H9 (cell line): ENCODE measurements at regions not wholly inside any gene's neighbourhood (a gene's known extent, or its start where the extent isn't known, plus 50 kb on each side); places are given as distances from the start of the nearest gene placed in this dataset.

Experiments
- DNase-seq: peaks from one replicate; pipeline ENCODE4 v3.0.0-alpha.2; 2017
- H2AFZ ChIP-seq: one replicate; pipeline ENCODE4 v1.6.1; 2013; ENCODE audit warnings: mild to moderate bottlenecking, low read length, control low read depth, moderate library complexity
- H2AK5ac ChIP-seq: 2 replicates; pipeline ENCODE4 v1.6.1; 2013; ENCODE audit warnings: low read length, control low read depth, mixed read lengths; ENCODE audit not compliant: insufficient read length
- H2BK120ac ChIP-seq: one replicate; pipeline ENCODE4 v1.6.1; 2013; ENCODE audit warnings: low read depth, mild to moderate bottlenecking, low read length, control low read depth, inconsistent platforms; ENCODE audit not compliant: poor library complexity, severe bottlenecking
- H2BK12ac ChIP-seq: 2 replicates; pipeline ENCODE4 v1.6.1; 2013; ENCODE audit warnings: low read length, control low read depth, mixed read lengths, low read depth; ENCODE audit not compliant: insufficient read length
- H2BK15ac ChIP-seq: 2 replicates; pipeline ENCODE4 v1.6.1; 2013; ENCODE audit warnings: low read depth, low read length, control low read depth
- H2BK20ac ChIP-seq: one replicate; pipeline ENCODE4 v1.6.1; 2013; ENCODE audit warnings: low read depth, mild to moderate bottlenecking, low read length, control low read depth, inconsistent platforms; ENCODE audit not compliant: poor library complexity, severe bottlenecking
- H2BK5ac ChIP-seq: 2 replicates; pipeline ENCODE4 v1.6.1; 2013; ENCODE audit warnings: low read length, control low read depth, mixed read lengths; ENCODE audit not compliant: insufficient read length
- H3K14ac ChIP-seq: 2 replicates; pipeline ENCODE4 v1.6.1; 2013; ENCODE audit warnings: low read length, control low read depth; ENCODE audit not compliant: insufficient read depth
- H3K18ac ChIP-seq: 2 replicates; pipeline ENCODE4 v1.6.1; 2013; ENCODE audit warnings: low read depth, mild to moderate bottlenecking, mixed read lengths, low read length, control low read depth; ENCODE audit not compliant: insufficient read length
- H3K23ac ChIP-seq: 2 replicates; pipeline ENCODE4 v1.6.1; 2013; ENCODE audit warnings: low read length, control low read depth, mixed read lengths, low read depth; ENCODE audit not compliant: insufficient read length
- H3K23me2 ChIP-seq: 2 replicates; pipeline ENCODE4 v1.6.1; 2013; ENCODE audit warnings: low read depth, mild to moderate bottlenecking, mixed read lengths, low read length, control low read depth; ENCODE audit not compliant: insufficient read length, poor library complexity, severe bottlenecking
- H3K27ac ChIP-seq: 2 replicates; pipeline ENCODE4 v1.5.1; 2013; ENCODE audit warnings: low read length, control low read depth, mixed read lengths, low read depth; ENCODE audit not compliant: insufficient read length
- H3K27me3 ChIP-seq: 2 replicates; pipeline ENCODE4 v1.6.1; 2013; ENCODE audit warnings: low read length, control low read depth, inconsistent platforms; ENCODE audit not compliant: insufficient read depth
- H3K4ac ChIP-seq: 2 replicates; pipeline ENCODE4 v1.6.1; 2013; ENCODE audit warnings: low read depth, mild to moderate bottlenecking, control low read depth, inconsistent platforms, low read length, moderate library complexity
- H3K4me1 ChIP-seq: 2 replicates; pipeline ENCODE4 v1.6.1; 2013; ENCODE audit warnings: low read length, control low read depth, inconsistent platforms; ENCODE audit not compliant: insufficient read depth
- H3K4me2 ChIP-seq: 2 replicates; pipeline ENCODE4 v1.6.1; 2013; ENCODE audit warnings: low read length, control low read depth, mixed read lengths; ENCODE audit not compliant: insufficient read length, insufficient read depth
- H3K56ac ChIP-seq: 2 replicates; pipeline ENCODE4 v1.6.1; 2013; ENCODE audit warnings: low read depth, mild to moderate bottlenecking, mixed read lengths, low read length, control low read depth; ENCODE audit not compliant: insufficient read length
- H3K79me1 ChIP-seq: 2 replicates; pipeline ENCODE4 v1.6.1; 2013; ENCODE audit warnings: low read depth, mild to moderate bottlenecking, moderate library complexity, low read length, control low read depth, inconsistent platforms; ENCODE audit not compliant: insufficient read depth, poor library complexity, severe bottlenecking
- H3K79me2 ChIP-seq: 2 replicates; pipeline ENCODE4 v1.6.1; 2013; ENCODE audit warnings: low read length, control low read depth, inconsistent platforms; ENCODE audit not compliant: insufficient read depth
- H3K9ac ChIP-seq: 2 replicates; pipeline ENCODE4 v1.6.1; 2013; ENCODE audit warnings: low read length, control low read depth, mixed read lengths; ENCODE audit not compliant: insufficient read length; ENCODE audit errors: extremely low read depth
- H3K9me3 ChIP-seq: one replicate; pipeline ENCODE4 v1.6.1; 2013; ENCODE audit warnings: low read depth, low read length, inconsistent platforms; ENCODE audit not compliant: control insufficient read depth
- H3T11ph ChIP-seq: one replicate; pipeline ENCODE4 v1.6.1; 2013; ENCODE audit warnings: mild to moderate bottlenecking, low read length, control low read depth, inconsistent platforms
- H4K20me1 ChIP-seq: one replicate; pipeline ENCODE4 v1.6.1; 2013; ENCODE audit not compliant: control insufficient read depth, insufficient read length, insufficient read depth
- H4K5ac ChIP-seq: 2 replicates; pipeline ENCODE4 v1.6.1; 2013; ENCODE audit warnings: low read depth, mild to moderate bottlenecking, mixed read lengths, low read length, control low read depth; ENCODE audit not compliant: insufficient read length
- H4K8ac ChIP-seq: replicated peaks from 2 replicates; pipeline ENCODE4 v1.6.1; 2013; ENCODE audit warnings: low read length, control low read depth, mixed read lengths, low read depth; ENCODE audit not compliant: insufficient read length
- H4K91ac ChIP-seq: 2 replicates; pipeline ENCODE4 v1.6.1; 2013; ENCODE audit warnings: low read depth, mild to moderate bottlenecking, moderate library complexity, mixed read lengths, low read length, control low read depth; ENCODE audit not compliant: insufficient read length
- H3K27ac Mint-ChIP-seq, 3 experiments: 2 replicates in 2 of 3; 3 replicates in 1 of 3; pipeline ENCODE4 v1.8.0; 2020 to 2021; ENCODE audit warnings: mixed read lengths in 3 of 3, mild to moderate bottlenecking in 1 of 3, moderate library complexity in 1 of 3
- H3K27me3 Mint-ChIP-seq: 2 replicates; pipeline ENCODE4 v1.8.0; 2021; ENCODE audit warnings: low read depth, mild to moderate bottlenecking, moderate library complexity, mixed read lengths
- H3K36me3 Mint-ChIP-seq, 3 experiments: 2 replicates in 2 of 3; 3 replicates in 1 of 3; pipeline ENCODE4 v1.8.0; 2020 to 2021; ENCODE audit warnings: low read depth in 3 of 3, mixed read lengths in 3 of 3; ENCODE audit not compliant: insufficient read depth in 1 of 3
- H3K4me1 Mint-ChIP-seq, 2 experiments: 2 replicates each; pipeline ENCODE4 v1.8.0; 2020; ENCODE audit warnings: mixed read lengths in 2 of 2
- H3K4me3 Mint-ChIP-seq, 2 experiments: 2 replicates in 1 of 2; 3 replicates in 1 of 2; pipeline ENCODE4 v1.8.0; 2020 to 2021; ENCODE audit warnings: mild to moderate bottlenecking in 2 of 2, mixed read lengths in 2 of 2, moderate library complexity in 1 of 2
- H3K9me3 Mint-ChIP-seq, 2 experiments: 2 replicates in 1 of 2; 3 replicates in 1 of 2; pipeline ENCODE4 v1.8.0; 2020; ENCODE audit warnings: mild to moderate bottlenecking in 2 of 2, mixed read lengths in 2 of 2, moderate library complexity in 1 of 2
- WGBS: extraction: QIAGEN DNeasy Blood & Tissue Kit; methylation state at CpG from one replicate; pipeline ENCODE4 v1.1.7; 2013; ENCODE audit warnings: missing lambda C conversion rate, low lambda C conversion rate, mixed read lengths; ENCODE audit not compliant: insufficient read length; ENCODE audit errors: extremely low coverage; 5-methylcytosine and 5-hydroxymethylcytosine counted together
- TF ChIP-seq, protein P1 (sequence below): fragments of 200-600 bp; sonication (generic); conservative IDR thresholded peaks from 3 replicates; pipeline ENCODE4 v1.8.0; 2021; ENCODE audit warnings: antibody characterized with exemption, mild to moderate bottlenecking

DNA sequence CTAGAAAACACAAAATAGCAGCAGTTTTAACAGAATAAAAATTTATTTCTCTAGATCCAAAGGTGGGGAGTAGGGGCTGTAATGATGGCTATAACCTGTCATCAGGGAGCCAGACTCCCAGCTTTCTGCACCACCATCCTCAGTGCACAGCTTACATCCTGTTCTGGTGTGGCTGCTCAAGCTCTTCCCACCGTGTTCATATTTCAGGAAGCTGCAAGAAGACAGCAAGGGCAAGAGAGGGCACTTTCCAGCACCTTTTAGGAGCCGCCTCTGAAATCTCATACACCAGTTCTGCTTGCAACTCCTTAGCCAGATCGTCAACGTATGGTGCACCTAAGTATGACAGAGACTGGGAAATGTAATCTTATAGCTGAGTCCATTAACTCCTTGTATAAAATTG lies 253.7 kb downstream of the CENPC start:
- Mint-ChIP-seq H3K36me3 (peaks cover 0 to 15% (median 7%) of the 10 kb centered on the region in 3 experiments; a peak in 5 of 7 replicates), H3K9me3 (peaks cover 10 to 12% of the 10 kb centered on the region in 2 experiments), H3K27ac (no peak overlapping the region; a peak in 1 of 7 replicates), H3K27me3 (no peaks in the 10 kb centered on the region), H3K4me1 (peaks cover 10 to 12% of the 10 kb centered on the region in 2 experiments), H3K4me3 (no peak overlapping the region)
- Histone ChIP-seq H3K9me3 (no peaks in the 10 kb centered on the region), H4K20me1 (no peaks in the 10 kb centered on the region), H3K56ac (no peak overlapping the region), H3K23me2 (no peaks in the 10 kb centered on the region), H3K79me1 (no peaks in the 10 kb centered on the region), H3K27ac (no peak overlapping the region), H2AK5ac (no peak overlapping the region), H3K23ac (no peak overlapping the region), H4K8ac (no peak overlapping the region), H4K91ac (no peak overlapping the region), H2BK12ac (no peak overlapping the region), H3K4me2 (no peak overlapping the region), H3K9ac (no peak overlapping the region), H2BK20ac (no peak overlapping the region), H3K79me2 (no peaks in the 10 kb centered on the region), H2AFZ (no peak overlapping the region), H2BK120ac (no peak overlapping the region), H3K4me1 (no peaks in the 10 kb centered on the region), H2BK5ac (no peak overlapping the region), H3K18ac (no peak overlapping the region), H3K4ac (no peak overlapping the region), H2BK15ac (no peak overlapping the region), H4K5ac (no peak overlapping the region), H3T11ph (no peak overlapping the region), H3K27me3 (no peaks in the 10 kb centered on the region), H3K14ac (no peak overlapping the region)
- DNase-seq, result no peak
- whole genome bisulfite sequencing, result no CpG with 5 or more reads among the region's 4 CpGs
- TF ChIP-seq, protein P1, sequence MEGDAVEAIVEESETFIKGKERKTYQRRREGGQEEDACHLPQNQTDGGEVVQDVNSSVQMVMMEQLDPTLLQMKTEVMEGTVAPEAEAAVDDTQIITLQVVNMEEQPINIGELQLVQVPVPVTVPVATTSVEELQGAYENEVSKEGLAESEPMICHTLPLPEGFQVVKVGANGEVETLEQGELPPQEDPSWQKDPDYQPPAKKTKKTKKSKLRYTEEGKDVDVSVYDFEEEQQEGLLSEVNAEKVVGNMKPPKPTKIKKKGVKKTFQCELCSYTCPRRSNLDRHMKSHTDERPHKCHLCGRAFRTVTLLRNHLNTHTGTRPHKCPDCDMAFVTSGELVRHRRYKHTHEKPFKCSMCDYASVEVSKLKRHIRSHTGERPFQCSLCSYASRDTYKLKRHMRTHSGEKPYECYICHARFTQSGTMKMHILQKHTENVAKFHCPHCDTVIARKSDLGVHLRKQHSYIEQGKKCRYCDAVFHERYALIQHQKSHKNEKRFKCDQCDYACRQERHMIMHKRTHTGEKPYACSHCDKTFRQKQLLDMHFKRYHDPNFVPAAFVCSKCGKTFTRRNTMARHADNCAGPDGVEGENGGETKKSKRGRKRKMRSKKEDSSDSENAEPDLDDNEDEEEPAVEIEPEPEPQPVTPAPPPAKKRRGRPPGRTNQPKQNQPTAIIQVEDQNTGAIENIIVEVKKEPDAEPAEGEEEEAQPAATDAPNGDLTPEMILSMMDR, result no peak
